GM12891 (cell line): ENCODE measurements at regions not wholly inside any gene's neighbourhood (a gene's known extent, or its start where the extent isn't known, plus 50 kb on each side); places are given as distances from the start of the nearest gene placed in this dataset.

Experiments used
- POLR2A ChIP-seq: IDR thresholded peaks from 2 replicates; pipeline ENCODE4 v1.6.1; 2011; ENCODE audit warnings: low read depth, low read length, control low read depth
- POLR2AphosphoS5 ChIP-seq: IDR thresholded peaks from 2 replicates; pipeline ENCODE4 v1.6.1; 2011; ENCODE audit warnings: low read depth, low read length, control low read depth
- POU2F2 ChIP-seq: IDR thresholded peaks from 2 replicates; pipeline ENCODE4 v1.6.1; 2011; ENCODE audit warnings: low read depth, mild to moderate bottlenecking, control low read depth, low read length, moderate library complexity
- TAF1 ChIP-seq: IDR thresholded peaks from 2 replicates; pipeline ENCODE4 v1.6.1; 2011; ENCODE audit warnings: low read depth, low read length, control low read depth

GRCh38 chr3:116834816-116835215, 125.2 kb downstream of the TUSC7 start:
- TF ChIP-seq POLR2AphosphoS5 (no peak), POLR2A (no peak), TAF1 (no peak), POU2F2 (no peak)
